ENCODE measurements at regions not wholly inside any gene's neighbourhood (a gene's known extent, or its start where the extent isn't known, plus 50 kb on each side); places are given as distances from the start of the nearest gene placed in this dataset.

GRCh38 chr13:52949742-52950141, 78.9 kb upstream of the OLFM4 start:
- no peaks in the 10 kb centered on the region for H3K36me3 ChIP-seq
- intact Hi-C loops (cut with DNase I): no loop called here
- no peaks in the 10 kb centered on the region for H3K4me1 ChIP-seq
- 56 to 61% methylated on average over 6 of the region's 6 CpGs for WGBS, 2 donors
- no peak overlapping the region for H3K4me3 ChIP-seq (replicated peaks in 1 of 3)
- H3K9me3 ChIP-seq: no peaks in the 10 kb centered on the region
- H3K27ac ChIP-seq: no peak overlapping the region
- TF ChIP-seq CTCF (IDR thresholded peaks at IDR 0.05): no peak
- no peak for TF ChIP-seq POLR2A (IDR thresholded peaks at IDR 0.05)
- no peaks in the 10 kb centered on the region for H3K27me3 ChIP-seq
- DNase-seq: peak; percentile 56 to 60

- no peaks in the 10 kb centered on the region for H3K36me3 ChIP-seq
- DNase-seq: no peak
- no peak overlapping the region for H3K4me3 ChIP-seq (replicated peaks in 1 of 3)
- no peaks in the 10 kb centered on the region for H3K27me3 ChIP-seq
- TF ChIP-seq POLR2A (IDR thresholded peaks at IDR 0.05) (no peak), CTCF (IDR thresholded peaks at IDR 0.05) (no peak)
- WGBS, 2 donors: 89 to 96% methylated on average over 1 of the region's 1 CpG
- no peaks in the 10 kb centered on the region for H3K9me3 ChIP-seq
- intact Hi-C loops (cut with DNase I): no loop called here
- H3K27ac ChIP-seq: no peak overlapping the region
- no peaks in the 10 kb centered on the region for H3K4me1 ChIP-seq
Measured at GRCh38 chr13:52949044-52949443, 79.6 kb upstream of the OLFM4 start.

GRCh38 chr13:52947921-52948373, 80.7 kb upstream of the OLFM4 start:
- DNase-seq: no peak
- Histone ChIP-seq H3K4me1 (no peaks in the 10 kb centered on the region), H3K27ac (no peak overlapping the region), H3K36me3 (no peaks in the 10 kb centered on the region), H3K27me3 (no peaks in the 10 kb centered on the region), H3K4me3 (replicated peaks in 1 of 3) (no peak overlapping the region), H3K9me3 (no peaks in the 10 kb centered on the region)
- TF ChIP-seq POLR2A (IDR thresholded peaks at IDR 0.05) (no peak), CTCF (IDR thresholded peaks at IDR 0.05) (no peak)
- 48 to 59% methylated on average over 4 of the region's 4 CpGs for WGBS, 2 donors
- intact Hi-C loops (cut with DNase I): no loop called here

- DNase-seq: no peak
- 87 to 93% methylated on average over 3 of the region's 3 CpGs for WGBS, 2 donors
Measured at GRCh38 chr13:52945348-52945747, 83.3 kb upstream of the OLFM4 start.

GRCh38 chr13:52944697-52945096, 83.9 kb upstream of the OLFM4 start:
- Histone ChIP-seq H3K36me3 (no peaks in the 10 kb centered on the region), H3K4me1 (no peaks in the 10 kb centered on the region), H3K27me3 (no peaks in the 10 kb centered on the region), H3K4me3 (replicated peaks in 1 of 3) (no peak overlapping the region), H3K9me3 (no peaks in the 10 kb centered on the region), H3K27ac (no peak overlapping the region)
- no peak for TF ChIP-seq CTCF (IDR thresholded peaks at IDR 0.05)
- no peak for TF ChIP-seq POLR2A (IDR thresholded peaks at IDR 0.05)
- intact Hi-C loops (cut with DNase I): no loop called here
- no peak for DNase-seq

More at GRCh38 chr13:52945348-52945747, 83.3 kb upstream of the OLFM4 start:
- H3K4me1 ChIP-seq: no peaks in the 10 kb centered on the region
- TF ChIP-seq CTCF (IDR thresholded peaks at IDR 0.05) (no peak), POLR2A (IDR thresholded peaks at IDR 0.05) (no peak)
- no peaks in the 10 kb centered on the region for H3K27me3 ChIP-seq
- intact Hi-C loops (cut with DNase I): no loop called here
- H3K36me3 ChIP-seq: no peaks in the 10 kb centered on the region
- H3K27ac ChIP-seq: no peak overlapping the region
- H3K9me3 ChIP-seq: no peaks in the 10 kb centered on the region
- no peak overlapping the region for H3K4me3 ChIP-seq (replicated peaks in 1 of 3)
